SU-DHL-6 (cell line): ENCODE measurements at regions not wholly inside any gene's neighbourhood (a gene's known extent, or its start where the extent isn't known, plus 50 kb on each side); places are given as distances from the start of the nearest gene placed in this dataset.

ENCODE experiments used
- CTCF ChIP-seq: fragments of 200-600 bp; sonication (generic); IDR thresholded peaks from one replicate; pipeline ENCODE4 v1.5.1; 2017; ENCODE audit warnings: antibody characterized with exemption, mild to moderate bottlenecking, low read length, moderate library complexity; ENCODE audit not compliant: insufficient read depth, poor library complexity, severe bottlenecking
- EZH2phosphoT487 ChIP-seq: fragments of 200-600 bp; sonication (generic), shearing (Covaris generic); conservative IDR thresholded peaks from 2 replicates; pipeline ENCODE4 v1.6.1; 2018; ENCODE audit warnings: mild to moderate bottlenecking, antibody characterized with exemption, low read length, moderate library complexity, mixed read lengths

DNA sequence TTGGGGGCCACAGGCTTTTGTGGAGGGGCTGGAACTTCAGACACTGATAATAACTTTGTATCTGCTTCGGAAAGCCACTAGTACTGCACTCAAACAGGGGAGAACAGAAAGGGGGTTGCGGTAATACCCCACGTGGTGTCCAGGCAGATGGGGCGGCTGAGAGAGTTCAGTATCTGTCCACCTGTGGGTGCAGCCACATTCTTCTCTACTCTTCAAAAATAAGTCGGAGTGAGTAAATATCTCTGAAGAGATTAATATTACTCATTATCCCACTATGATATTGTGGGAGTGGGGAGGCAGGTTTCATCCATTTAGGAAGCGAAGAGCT is 102.1 kb upstream of the SSBP2 start:
- TF ChIP-seq CTCF = no peak
- no peak for TF ChIP-seq EZH2phosphoT487
